ENCODE measurements at regions not wholly inside any gene's neighbourhood (a gene's known extent, or its start where the extent isn't known, plus 50 kb on each side); places are given as distances from the start of the nearest gene placed in this dataset.

DNA sequence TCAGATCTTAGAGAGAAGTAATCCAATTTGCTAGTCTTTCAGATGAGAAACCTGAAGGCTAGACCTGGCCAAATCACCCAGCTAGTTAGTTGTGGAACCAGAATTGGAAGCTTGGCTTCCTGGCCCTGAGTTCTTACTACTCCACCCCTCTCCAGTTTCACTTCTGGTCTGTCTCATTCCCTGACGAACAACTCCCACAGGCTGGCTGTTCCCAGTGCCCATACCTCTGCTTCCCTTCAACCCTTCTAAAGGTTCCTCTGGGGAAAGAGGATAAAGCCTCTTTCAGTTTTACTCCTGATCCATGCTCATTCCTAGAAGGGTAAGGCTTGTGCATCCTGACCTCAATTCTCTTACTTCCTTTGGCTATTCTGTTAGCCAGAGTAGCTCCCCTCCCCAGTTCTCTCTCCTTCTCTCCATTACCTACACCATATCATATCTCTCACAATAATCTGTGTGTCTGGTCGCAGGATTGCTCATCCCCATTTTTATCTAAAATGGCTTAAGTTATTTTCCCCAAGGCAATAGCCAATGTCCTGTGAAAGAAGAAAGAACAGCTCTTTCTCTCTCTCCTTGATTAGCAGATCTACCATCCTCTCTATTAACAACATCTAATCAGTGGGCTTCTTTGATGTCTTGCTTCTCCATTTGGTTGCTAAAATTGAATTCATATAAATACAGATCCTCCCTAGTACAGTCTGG is 155.0 kb upstream of the MAOA start:
- TF ChIP-seq, protein P1, sequence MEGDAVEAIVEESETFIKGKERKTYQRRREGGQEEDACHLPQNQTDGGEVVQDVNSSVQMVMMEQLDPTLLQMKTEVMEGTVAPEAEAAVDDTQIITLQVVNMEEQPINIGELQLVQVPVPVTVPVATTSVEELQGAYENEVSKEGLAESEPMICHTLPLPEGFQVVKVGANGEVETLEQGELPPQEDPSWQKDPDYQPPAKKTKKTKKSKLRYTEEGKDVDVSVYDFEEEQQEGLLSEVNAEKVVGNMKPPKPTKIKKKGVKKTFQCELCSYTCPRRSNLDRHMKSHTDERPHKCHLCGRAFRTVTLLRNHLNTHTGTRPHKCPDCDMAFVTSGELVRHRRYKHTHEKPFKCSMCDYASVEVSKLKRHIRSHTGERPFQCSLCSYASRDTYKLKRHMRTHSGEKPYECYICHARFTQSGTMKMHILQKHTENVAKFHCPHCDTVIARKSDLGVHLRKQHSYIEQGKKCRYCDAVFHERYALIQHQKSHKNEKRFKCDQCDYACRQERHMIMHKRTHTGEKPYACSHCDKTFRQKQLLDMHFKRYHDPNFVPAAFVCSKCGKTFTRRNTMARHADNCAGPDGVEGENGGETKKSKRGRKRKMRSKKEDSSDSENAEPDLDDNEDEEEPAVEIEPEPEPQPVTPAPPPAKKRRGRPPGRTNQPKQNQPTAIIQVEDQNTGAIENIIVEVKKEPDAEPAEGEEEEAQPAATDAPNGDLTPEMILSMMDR (IDR thresholded peaks at IDR 0.05), result no peak
- TF ChIP-seq POLR2A (IDR thresholded peaks at IDR 0.05), result no peak
